ENCODE measurements at regions not wholly inside any gene's neighbourhood (a gene's known extent, or its start where the extent isn't known, plus 50 kb on each side); places are given as distances from the start of the nearest gene placed in this dataset.

DNA sequence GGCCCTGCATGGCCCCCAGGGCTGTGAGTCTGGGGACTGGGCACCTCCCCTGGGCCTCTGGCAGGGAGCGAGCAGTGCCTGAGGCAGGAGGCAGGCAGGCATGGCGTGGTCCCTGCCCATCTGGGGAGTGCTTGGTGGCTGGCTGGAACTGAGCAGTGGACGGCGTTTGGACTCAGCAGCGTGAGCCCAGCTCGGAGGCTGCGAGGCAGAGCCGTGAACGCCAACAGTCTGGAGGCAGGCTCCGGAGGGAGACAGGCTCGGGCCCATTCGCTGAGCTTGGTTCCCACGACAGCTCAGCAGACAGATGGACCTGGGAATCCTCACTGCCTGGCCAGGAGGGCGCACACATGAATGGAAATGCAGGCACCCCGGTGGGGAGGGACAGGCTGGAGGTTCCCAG lies 160.7 kb upstream of the POU3F1 start:
- no peaks in the 10 kb centered on the region for H3K23me2 ChIP-seq (ENCODE audit: insufficient read length, low read depth, low read length, poor library complexity, severe bottlenecking)
- no peak overlapping the region for H3K27ac ChIP-seq (ENCODE audit: insufficient read length, low read depth, low read length)
- peaks cover 2% of the 10 kb centered on the region for H3K27me3 Mint-ChIP-seq (ENCODE audit: low read depth)
- H4K5ac ChIP-seq (ENCODE audit: insufficient read length, low read depth, low read length): no peak overlapping the region
- no peak for DNase-seq
- no peaks in the 10 kb centered on the region for H3K9me3 ChIP-seq (ENCODE audit: control insufficient read depth, low read depth, low read length)
- no peak overlapping the region for H3K4me2 ChIP-seq (ENCODE audit: insufficient read depth, insufficient read length, low read length)
- no peak overlapping the region for H2BK15ac ChIP-seq (ENCODE audit: low read depth, low read length)
- H3K14ac ChIP-seq (ENCODE audit: insufficient read depth, low read length): peak overlapping the region; percentile 18; the same call in 1 of the 2 replicates
- H3K79me2 ChIP-seq (ENCODE audit: insufficient read depth, low read length): no peaks in the 10 kb centered on the region
- H3K9me3 Mint-ChIP-seq: no peaks in the 10 kb centered on the region
- no peak overlapping the region for H3K4me3 Mint-ChIP-seq
- H4K20me1 ChIP-seq (ENCODE audit: control insufficient read depth, insufficient read depth, insufficient read length): no peaks in the 10 kb centered on the region
- no peak overlapping the region for H3K56ac ChIP-seq (ENCODE audit: insufficient read length, low read depth, low read length)
- H3K27me3 ChIP-seq (ENCODE audit: insufficient read depth, low read length): no peaks in the 10 kb centered on the region
- no peak overlapping the region for H3K27ac Mint-ChIP-seq
- no peak overlapping the region for H3K18ac ChIP-seq (ENCODE audit: insufficient read length, low read depth, low read length)
- no peaks in the 10 kb centered on the region; a peak in 1 of 7 replicates for H3K36me3 Mint-ChIP-seq (ENCODE audit: insufficient read depth in 1 of 3, low read depth in 3 of 3)
- no peak overlapping the region for H2AK5ac ChIP-seq (ENCODE audit: insufficient read length, low read length)
- H2AFZ ChIP-seq (ENCODE audit: low read length): no peak overlapping the region
- 0 out of 2 replicates have a peak, but pooled peaks cover 2% of the 10 kb centered on the region for H3K4me1 ChIP-seq (ENCODE audit: insufficient read depth, low read length)
- H3K23ac ChIP-seq (ENCODE audit: insufficient read length, low read depth, low read length): no peak overlapping the region
- no peak overlapping the region for H2BK12ac ChIP-seq (ENCODE audit: insufficient read length, low read depth, low read length)
- no CpG with 5 or more reads among the region's 15 CpGs for WGBS (ENCODE audit: extremely low coverage, insufficient read length, low lambda C conversion rate)
- TF ChIP-seq, protein P1, sequence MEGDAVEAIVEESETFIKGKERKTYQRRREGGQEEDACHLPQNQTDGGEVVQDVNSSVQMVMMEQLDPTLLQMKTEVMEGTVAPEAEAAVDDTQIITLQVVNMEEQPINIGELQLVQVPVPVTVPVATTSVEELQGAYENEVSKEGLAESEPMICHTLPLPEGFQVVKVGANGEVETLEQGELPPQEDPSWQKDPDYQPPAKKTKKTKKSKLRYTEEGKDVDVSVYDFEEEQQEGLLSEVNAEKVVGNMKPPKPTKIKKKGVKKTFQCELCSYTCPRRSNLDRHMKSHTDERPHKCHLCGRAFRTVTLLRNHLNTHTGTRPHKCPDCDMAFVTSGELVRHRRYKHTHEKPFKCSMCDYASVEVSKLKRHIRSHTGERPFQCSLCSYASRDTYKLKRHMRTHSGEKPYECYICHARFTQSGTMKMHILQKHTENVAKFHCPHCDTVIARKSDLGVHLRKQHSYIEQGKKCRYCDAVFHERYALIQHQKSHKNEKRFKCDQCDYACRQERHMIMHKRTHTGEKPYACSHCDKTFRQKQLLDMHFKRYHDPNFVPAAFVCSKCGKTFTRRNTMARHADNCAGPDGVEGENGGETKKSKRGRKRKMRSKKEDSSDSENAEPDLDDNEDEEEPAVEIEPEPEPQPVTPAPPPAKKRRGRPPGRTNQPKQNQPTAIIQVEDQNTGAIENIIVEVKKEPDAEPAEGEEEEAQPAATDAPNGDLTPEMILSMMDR (conservative IDR thresholded peaks at IDR 0.05): no peak
- H2BK5ac ChIP-seq (ENCODE audit: insufficient read length, low read length): no peak overlapping the region
- H3K9ac ChIP-seq (ENCODE audit: extremely low read depth, insufficient read length, low read length): no peak overlapping the region
- H4K91ac ChIP-seq (ENCODE audit: insufficient read length, low read depth, low read length): no peak overlapping the region
- peaks cover 4 to 6% of the 10 kb centered on the region in 2 experiments for H3K4me1 Mint-ChIP-seq
- H3K4ac ChIP-seq (ENCODE audit: low read depth, low read length): no peak overlapping the region
- no peak overlapping the region for H2BK120ac ChIP-seq (ENCODE audit: low read depth, low read length, poor library complexity, severe bottlenecking)
- H3T11ph ChIP-seq (ENCODE audit: low read length): no peak overlapping the region
- H2BK20ac ChIP-seq (ENCODE audit: low read depth, low read length, poor library complexity, severe bottlenecking): no peak overlapping the region
- H3K79me1 ChIP-seq (ENCODE audit: insufficient read depth, low read depth, low read length, poor library complexity, severe bottlenecking): no peaks in the 10 kb centered on the region
- no peak overlapping the region for H4K8ac ChIP-seq (replicated peaks; ENCODE audit: insufficient read length, low read depth, low read length)

Measured in H9 (cell line).